Mucosa of descending colon (tissue), 3 donors: ENCODE measurements at regions not wholly inside any gene's neighbourhood (a gene's known extent, or its start where the extent isn't known, plus 50 kb on each side); places are given as distances from the start of the nearest gene placed in this dataset.

Experiments
- ATAC-seq: fragments of 200-7000 bp; cut with Tn5 transposase; one replicate; pipeline ENCODE4 v1.9.1; 2020; ENCODE audit warnings: mild to moderate bottlenecking, moderate library complexity
- DNase-seq, 3 donors: peaks; one replicate each; pipeline ENCODE4 v3.0.0-alpha.2; 2020
- H3K36me3 ChIP-seq: fragments of 200-600 bp; one replicate; pipeline ENCODE4 v1.8.0; 2021; ENCODE audit warnings: low read depth, mild to moderate bottlenecking
- H3K4me1 ChIP-seq: fragments of 200-600 bp; one replicate; pipeline ENCODE4 v1.8.0; 2021; ENCODE audit warnings: low read depth, mild to moderate bottlenecking
- H3K4me3 ChIP-seq: fragments of 200-600 bp; one replicate; pipeline ENCODE4 v1.8.0; 2021; ENCODE audit warnings: mild to moderate bottlenecking
- H3K9me3 ChIP-seq: fragments of 200-600 bp; one replicate; pipeline ENCODE4 v1.8.0; 2021; ENCODE audit warnings: mild to moderate bottlenecking
- intact Hi-C, 2 donors: fragments of 100-400 bp; cut with DNase I in 1 of 2; cut with micrococcal nuclease in 1 of 2; formaldehyde crosslinking; loops; one replicate each; pipeline versions ENCODE4 v1.11.0 to v1.11.1; 2022; cut with DNase I, micrococcal nuclease
- TF ChIP-seq, protein P1 (sequence below): fragments of 200-600 bp; IDR thresholded peaks from one replicate; pipeline ENCODE4 v1.8.0; 2022; ENCODE audit warnings: antibody characterized with exemption, mild to moderate bottlenecking
- donor health status: DM: no; HTN: no; CAD: no; lungs with moderate emphysema.
- donor health status: DM: no; HTN: no; CAD: no.
- donor health status: DM: no; HTN: yes; CAD: no.

DNA sequence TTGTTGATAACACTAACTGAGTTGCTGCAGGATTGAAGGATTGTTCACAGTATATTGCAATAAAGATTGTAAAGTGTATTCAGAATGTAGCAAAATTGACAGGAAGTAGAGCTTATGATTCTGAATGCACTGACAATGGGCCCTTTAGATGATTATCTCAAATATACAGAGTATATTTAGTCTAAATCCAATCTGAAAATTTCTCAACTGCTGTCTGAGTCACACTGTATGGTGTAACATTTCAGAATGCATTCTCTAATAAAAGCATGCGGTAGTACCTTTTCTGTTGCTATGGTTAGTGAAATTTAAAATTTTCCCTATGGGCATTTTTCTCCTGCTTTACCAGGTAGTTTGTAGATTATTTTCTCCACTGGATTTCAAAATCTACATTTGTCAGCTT is 365.2 kb downstream of the PCDH17 start:
- Histone ChIP-seq H3K4me3 (no peak overlapping the region), H3K9me3 (peaks cover 40% of the 10 kb centered on the region), H3K4me1 (no peaks in the 10 kb centered on the region), H3K36me3 (no peaks in the 10 kb centered on the region)
- ATAC-seq (no peak), DNase-seq (no peak)
- intact Hi-C loops: no loop called here
- TF ChIP-seq, protein P1, sequence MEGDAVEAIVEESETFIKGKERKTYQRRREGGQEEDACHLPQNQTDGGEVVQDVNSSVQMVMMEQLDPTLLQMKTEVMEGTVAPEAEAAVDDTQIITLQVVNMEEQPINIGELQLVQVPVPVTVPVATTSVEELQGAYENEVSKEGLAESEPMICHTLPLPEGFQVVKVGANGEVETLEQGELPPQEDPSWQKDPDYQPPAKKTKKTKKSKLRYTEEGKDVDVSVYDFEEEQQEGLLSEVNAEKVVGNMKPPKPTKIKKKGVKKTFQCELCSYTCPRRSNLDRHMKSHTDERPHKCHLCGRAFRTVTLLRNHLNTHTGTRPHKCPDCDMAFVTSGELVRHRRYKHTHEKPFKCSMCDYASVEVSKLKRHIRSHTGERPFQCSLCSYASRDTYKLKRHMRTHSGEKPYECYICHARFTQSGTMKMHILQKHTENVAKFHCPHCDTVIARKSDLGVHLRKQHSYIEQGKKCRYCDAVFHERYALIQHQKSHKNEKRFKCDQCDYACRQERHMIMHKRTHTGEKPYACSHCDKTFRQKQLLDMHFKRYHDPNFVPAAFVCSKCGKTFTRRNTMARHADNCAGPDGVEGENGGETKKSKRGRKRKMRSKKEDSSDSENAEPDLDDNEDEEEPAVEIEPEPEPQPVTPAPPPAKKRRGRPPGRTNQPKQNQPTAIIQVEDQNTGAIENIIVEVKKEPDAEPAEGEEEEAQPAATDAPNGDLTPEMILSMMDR: no peak

DNA sequence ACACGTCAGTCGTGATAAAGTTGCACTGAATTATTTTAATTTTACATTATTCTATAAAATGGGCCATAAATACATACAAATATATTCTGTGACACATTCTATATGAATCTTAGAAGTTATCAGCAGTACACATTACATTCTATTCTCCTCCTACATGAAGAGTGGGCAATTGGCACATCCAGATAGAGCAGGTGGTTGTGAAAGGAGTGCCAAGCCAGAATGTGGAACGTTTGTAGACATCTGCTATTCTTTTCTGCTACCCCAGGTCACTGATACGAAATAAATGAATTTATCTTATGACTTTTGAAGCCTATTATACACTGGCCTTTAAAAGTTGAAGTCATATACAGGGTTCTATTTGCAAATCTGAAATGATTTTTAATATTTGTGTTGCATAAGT is 373.2 kb downstream of the PCDH17 start:
- no peaks in the 10 kb centered on the region for H3K4me1 ChIP-seq
- no peaks in the 10 kb centered on the region for H3K36me3 ChIP-seq
- intact Hi-C loops: no loop called here
- TF ChIP-seq, protein P1: no peak
- ATAC-seq (no peak), DNase-seq (no peak)
- no peak overlapping the region for H3K4me3 ChIP-seq
- H3K9me3 ChIP-seq: peaks cover 47% of the 10 kb centered on the region

DNA sequence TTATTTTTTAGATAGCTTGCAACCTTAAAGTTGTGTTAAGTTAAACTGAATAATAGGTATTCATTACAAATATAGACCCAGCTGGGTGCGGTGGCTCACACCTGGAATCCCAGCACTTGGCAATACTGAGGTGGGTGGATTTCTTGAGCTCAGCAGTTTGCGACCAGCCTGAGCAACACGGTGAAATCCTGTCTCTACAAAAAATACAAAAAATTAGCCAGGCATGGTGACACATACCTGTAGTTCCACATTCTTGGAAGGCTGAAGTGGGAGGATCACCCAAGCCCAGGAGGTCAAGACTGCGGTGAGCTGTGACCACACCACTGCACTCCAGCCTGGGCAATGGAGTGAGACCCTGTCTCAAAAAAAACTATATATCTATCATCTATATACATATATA is 386.5 kb downstream of the PCDH17 start:
- ATAC-seq (no peak), DNase-seq (no peak)
- Histone ChIP-seq H3K4me3 (no peak overlapping the region), H3K4me1 (no peaks in the 10 kb centered on the region), H3K9me3 (peaks cover 29% of the 10 kb centered on the region), H3K36me3 (no peaks in the 10 kb centered on the region)
- intact Hi-C loops: no loop called here
- TF ChIP-seq, protein P1: no peak

DNA sequence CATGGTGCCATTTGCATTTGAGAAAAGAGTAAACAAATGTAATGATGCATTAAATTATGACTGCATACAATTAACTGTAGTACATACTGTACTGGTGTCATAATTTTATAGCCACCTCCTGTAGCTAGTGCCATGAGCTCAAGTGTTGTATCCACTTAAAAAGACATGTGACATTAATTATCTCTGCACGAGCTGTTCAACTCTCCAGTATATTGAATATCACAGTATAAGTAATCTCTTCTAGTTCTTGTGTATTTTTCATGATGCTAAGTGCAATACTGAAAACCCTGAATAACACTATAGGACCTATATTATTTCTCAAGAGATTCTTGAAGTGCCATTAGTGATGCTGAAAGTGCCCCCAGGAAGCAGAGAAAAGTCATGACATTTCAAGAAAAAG is 387.3 kb downstream of the PCDH17 start:
- H3K4me1 ChIP-seq: no peaks in the 10 kb centered on the region
- no peak overlapping the region for H3K4me3 ChIP-seq
- H3K36me3 ChIP-seq: no peaks in the 10 kb centered on the region
- no peak for DNase-seq
- TF ChIP-seq, protein P1: no peak
- no peak for ATAC-seq
- peaks cover 36% of the 10 kb centered on the region for H3K9me3 ChIP-seq
- intact Hi-C loops: no loop called here

DNA sequence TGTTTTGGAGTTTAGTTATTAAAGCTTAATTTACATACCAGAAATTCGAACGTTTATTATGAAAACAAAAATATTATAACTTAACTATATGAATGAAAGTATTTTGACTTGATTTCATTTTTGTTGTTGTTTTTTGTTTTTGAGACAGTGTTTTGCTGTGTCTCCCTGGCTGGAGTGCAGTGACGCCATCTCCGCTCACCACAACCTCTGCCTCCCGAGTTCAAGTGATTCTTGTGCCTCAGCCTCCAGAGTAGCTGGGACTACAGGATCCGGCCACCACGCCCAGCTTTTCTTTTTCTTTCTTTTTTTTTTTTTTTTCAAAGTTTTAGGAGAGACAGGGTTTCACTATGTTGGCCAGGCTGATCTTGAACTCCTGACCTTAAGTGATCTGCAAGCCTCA is 392.6 kb downstream of the PCDH17 start:
- Histone ChIP-seq H3K4me1 (no peaks in the 10 kb centered on the region), H3K36me3 (no peaks in the 10 kb centered on the region), H3K9me3 (peaks cover 37% of the 10 kb centered on the region), H3K4me3 (no peak overlapping the region)
- ATAC-seq: no peak
- intact Hi-C loops: no loop called here
- TF ChIP-seq, protein P1: no peak
- DNase-seq: no peak

DNA sequence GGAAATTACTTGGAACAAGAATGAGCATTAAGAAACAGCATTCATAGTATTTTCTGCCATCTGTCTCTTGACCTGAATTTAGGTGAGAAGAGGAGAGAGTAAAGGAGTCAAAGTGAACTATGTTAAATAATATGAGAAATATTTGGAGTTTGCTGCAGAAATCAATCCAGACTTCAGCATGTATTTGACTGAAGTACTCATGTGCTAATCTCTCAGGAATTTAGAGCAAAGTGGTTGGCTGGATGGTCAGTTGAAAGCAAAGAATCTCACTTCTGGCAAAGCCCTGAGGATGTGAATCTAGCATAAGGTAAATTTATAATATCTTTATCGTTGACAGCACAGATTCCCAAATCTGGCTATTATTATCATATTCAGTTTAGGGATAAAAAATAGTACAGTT is 394.3 kb downstream of the PCDH17 start:
- no peak overlapping the region for H3K4me3 ChIP-seq
- TF ChIP-seq, protein P1: no peak
- intact Hi-C loops: no loop called here
- no peaks in the 10 kb centered on the region for H3K36me3 ChIP-seq
- no peaks in the 10 kb centered on the region for H3K4me1 ChIP-seq
- peaks cover 31% of the 10 kb centered on the region for H3K9me3 ChIP-seq
- no peak for ATAC-seq
- no peak for DNase-seq
